Activated naive CD4-positive, alpha-beta T cell treated with anti-CD3 and anti-CD28 coated beads, Interleukin-2, amount 50 U/mL, for 24 hours (primary cell): ENCODE measurements at regions not wholly inside any gene's neighbourhood (a gene's known extent, or its start where the extent isn't known, plus 50 kb on each side); places are given as distances from the start of the nearest gene placed in this dataset.

ENCODE experiments used
- H3K27ac Mint-ChIP-seq: one replicate; pipeline ENCODE4 v1.8.0; 2021; ENCODE audit warnings: mild to moderate bottlenecking, mixed read lengths
- H3K27me3 Mint-ChIP-seq: one replicate; pipeline ENCODE4 v1.8.0; 2021; ENCODE audit warnings: mixed read lengths
- H3K36me3 Mint-ChIP-seq: one replicate; pipeline ENCODE4 v1.8.0; 2021; ENCODE audit warnings: mixed read lengths
- H3K4me1 Mint-ChIP-seq: one replicate; pipeline ENCODE4 v1.8.0; 2021; ENCODE audit warnings: mixed read lengths
- H3K4me3 Mint-ChIP-seq: one replicate; pipeline ENCODE4 v1.8.0; 2021; ENCODE audit warnings: mild to moderate bottlenecking, mixed read lengths
- H3K9me3 Mint-ChIP-seq: one replicate; pipeline ENCODE4 v1.8.0; 2021; ENCODE audit warnings: mixed read lengths

DNA sequence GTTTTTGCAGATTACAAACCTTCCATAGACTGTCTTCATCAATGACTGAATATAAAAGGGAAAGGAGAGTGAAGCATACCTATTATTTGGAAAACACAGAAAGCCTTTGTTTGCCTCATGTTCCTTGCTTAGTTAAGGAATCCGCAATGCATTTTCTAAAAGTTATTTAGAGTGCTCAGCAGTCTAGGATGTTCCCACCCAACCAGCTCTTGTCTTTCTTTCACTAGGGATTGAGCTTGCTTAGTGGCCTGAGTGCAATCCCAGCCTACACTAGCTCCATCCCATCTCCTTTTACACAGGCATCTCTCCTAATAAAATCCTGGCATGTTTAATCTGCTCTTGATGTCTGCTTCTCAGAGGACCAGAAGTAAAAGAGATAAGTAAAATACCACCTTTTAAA lies 850.5 kb upstream of the GJE1 start:
- Mint-ChIP-seq H3K27ac (no peak overlapping the region), H3K4me1 (no peaks in the 10 kb centered on the region), H3K36me3 (no peaks in the 10 kb centered on the region), H3K9me3 (no peaks in the 10 kb centered on the region), H3K4me3 (no peak overlapping the region), H3K27me3 (no peaks in the 10 kb centered on the region)

DNA sequence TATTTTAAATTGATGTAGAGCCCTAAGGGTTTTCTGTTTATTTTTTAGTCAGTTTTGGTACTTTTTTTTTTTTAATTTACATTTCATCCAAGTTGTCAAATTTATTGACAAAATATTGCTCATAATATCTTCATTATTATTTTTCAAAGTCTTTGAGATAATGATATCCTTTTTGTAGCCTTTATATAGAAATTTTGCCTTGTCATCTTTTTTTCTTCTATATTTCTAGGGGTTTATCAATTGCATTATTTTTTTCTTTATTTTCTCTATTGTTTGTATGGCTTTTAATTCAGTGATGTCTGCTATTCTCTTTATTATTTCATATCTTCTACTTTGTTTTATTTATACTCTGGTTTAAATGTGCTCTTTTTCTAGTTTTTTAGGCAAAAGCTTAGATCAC lies 863.0 kb upstream of the GJE1 start:
- Mint-ChIP-seq H3K27ac (no peak overlapping the region), H3K36me3 (no peaks in the 10 kb centered on the region), H3K9me3 (no peaks in the 10 kb centered on the region), H3K4me3 (no peak overlapping the region), H3K27me3 (no peaks in the 10 kb centered on the region), H3K4me1 (peaks cover 3% of the 10 kb centered on the region)

DNA sequence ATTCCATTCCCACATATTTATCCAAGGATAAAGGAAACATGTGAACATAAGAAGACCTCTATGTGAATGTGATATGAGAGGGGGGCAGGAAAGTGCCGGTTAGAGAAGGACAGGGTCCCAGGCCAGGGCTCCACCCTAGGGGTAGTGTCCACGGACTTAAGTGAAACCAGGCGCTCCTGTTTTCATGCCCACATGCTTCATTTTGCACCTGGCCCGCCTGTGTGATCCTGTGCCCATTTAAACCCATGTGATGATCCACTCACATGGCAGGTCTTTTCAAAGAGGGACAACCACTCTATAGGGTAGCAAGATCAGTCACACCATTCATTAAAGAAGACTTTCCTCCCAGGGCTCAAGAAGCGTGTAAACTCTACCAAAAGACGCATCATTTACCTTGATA lies 865.3 kb upstream of the GJE1 start:
- Mint-ChIP-seq H3K4me1 (peaks cover 3% of the 10 kb centered on the region), H3K9me3 (no peaks in the 10 kb centered on the region), H3K4me3 (no peak overlapping the region), H3K27me3 (no peaks in the 10 kb centered on the region), H3K36me3 (no peaks in the 10 kb centered on the region), H3K27ac (no peak overlapping the region)

DNA sequence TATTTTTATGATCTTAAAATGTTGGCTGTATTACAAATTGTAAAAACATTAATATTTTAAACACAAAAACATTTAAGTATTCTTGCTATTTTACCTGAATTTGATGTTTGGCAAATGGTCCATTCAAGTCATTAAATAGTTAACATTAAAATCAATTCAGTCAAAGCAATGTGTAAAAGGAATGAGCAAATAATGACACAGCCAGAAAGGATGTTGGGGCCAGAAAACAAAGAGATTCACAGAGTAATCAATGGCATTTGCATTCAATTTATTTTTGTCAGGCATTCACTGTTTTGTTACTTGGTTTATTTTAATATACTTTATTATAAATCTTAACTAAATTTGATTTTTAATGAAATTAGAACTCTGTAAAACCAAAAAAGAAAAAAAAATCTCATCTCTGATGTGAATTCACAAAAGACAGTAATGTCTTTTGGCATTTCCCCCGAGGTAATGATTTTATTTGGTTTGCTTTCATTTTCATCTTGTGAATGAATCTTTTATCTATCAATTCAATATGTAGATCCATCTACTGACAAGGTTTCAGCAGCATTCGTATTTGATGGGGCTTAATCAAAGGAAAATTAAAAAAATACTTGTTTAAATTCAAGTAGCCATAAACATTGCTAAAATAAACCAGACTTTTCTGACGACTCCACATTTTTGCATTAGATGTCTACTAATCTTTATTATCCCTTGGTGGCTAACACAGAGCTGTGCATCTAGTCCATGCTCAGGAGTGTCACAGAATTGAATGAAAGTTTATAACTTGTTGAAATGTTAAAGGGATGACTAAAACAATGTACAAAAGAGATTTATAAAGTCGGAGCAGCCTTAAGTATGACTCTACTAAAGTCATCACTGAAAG lies 866.7 kb upstream of the GJE1 start:
- H3K9me3 Mint-ChIP-seq, result no peaks in the 10 kb centered on the region
- H3K4me3 Mint-ChIP-seq, result no peak overlapping the region
- peaks cover 3% of the 10 kb centered on the region for H3K4me1 Mint-ChIP-seq
- H3K36me3 Mint-ChIP-seq, result no peaks in the 10 kb centered on the region
- H3K27ac Mint-ChIP-seq, result no peak overlapping the region
- H3K27me3 Mint-ChIP-seq, result no peaks in the 10 kb centered on the region

DNA sequence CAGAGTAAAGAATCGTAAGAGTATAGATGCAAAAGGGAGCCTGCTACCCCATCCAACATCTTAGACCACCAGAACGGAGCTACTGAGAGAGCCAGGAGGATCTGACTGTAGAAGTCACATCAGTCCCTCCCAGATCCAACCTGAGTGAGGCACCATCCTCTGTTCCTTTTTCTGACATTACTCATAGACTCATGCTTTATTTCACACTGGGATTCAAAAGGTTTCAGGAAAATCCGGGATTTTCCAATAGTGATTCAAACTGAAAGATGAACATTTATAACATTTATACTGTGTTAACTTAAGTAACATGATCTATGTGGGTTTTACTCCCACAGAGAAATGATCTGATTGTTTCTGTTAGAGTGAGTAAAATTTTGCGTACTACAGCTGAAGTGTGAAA lies 868.6 kb upstream of the GJE1 start:
- no peak overlapping the region for H3K4me3 Mint-ChIP-seq

DNA sequence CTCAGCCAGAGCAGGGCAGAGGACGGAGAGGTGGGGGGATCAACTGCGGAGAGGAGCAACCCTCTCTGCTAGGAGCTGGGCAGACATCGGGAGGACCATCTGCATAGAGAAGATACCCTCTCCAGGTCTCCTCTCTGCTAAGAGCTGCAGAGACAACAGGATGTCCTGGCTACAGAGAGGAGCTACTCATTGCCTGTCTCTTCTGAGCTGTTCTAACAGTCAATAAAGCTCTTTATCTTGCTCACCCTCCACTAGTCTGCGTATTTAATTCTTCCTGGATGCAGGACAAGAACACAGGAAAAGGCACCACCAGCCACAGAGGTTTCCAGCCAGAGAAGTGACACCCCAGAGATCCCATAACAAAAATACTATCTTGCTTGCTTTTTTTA lies 871.1 kb upstream of the GJE1 start:
- H3K36me3 Mint-ChIP-seq, result no peaks in the 10 kb centered on the region
- H3K27ac Mint-ChIP-seq, result no peak overlapping the region
- peaks cover 3% of the 10 kb centered on the region for H3K4me1 Mint-ChIP-seq
- no peak overlapping the region for H3K4me3 Mint-ChIP-seq
- no peaks in the 10 kb centered on the region for H3K9me3 Mint-ChIP-seq
- no peaks in the 10 kb centered on the region for H3K27me3 Mint-ChIP-seq

More for the DNA sequence above, 868.6 kb upstream of the GJE1 start:
- Mint-ChIP-seq H3K4me1 (peaks cover 3% of the 10 kb centered on the region), H3K27ac (no peak overlapping the region), H3K9me3 (no peaks in the 10 kb centered on the region), H3K27me3 (no peaks in the 10 kb centered on the region), H3K36me3 (no peaks in the 10 kb centered on the region)

GRCh38 chr6:141261016-141261671 lies 871.6 kb upstream of the GJE1 start:
- Mint-ChIP-seq H3K27me3 (no peaks in the 10 kb centered on the region), H3K9me3 (no peaks in the 10 kb centered on the region)

DNA sequence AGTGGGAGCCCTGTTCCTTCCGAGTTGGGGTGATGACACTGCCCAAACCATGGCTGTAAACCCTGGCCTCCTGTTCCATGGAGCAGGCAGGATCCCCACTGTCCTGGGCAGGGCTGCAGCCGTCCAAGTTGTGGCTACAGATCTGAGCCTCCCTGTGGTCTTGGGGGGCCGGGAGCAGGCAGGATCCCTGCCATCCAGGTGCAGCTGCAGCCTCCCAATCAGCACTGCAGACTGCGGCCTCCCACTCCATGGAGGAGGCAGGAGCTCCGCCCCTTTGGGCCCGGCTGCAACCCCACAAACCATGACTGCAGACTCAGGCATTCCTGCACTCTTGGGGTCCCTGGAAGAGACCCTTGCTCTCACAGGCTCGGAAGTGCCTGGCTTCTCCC lies 872.1 kb upstream of the GJE1 start:
- H3K36me3 Mint-ChIP-seq, result no peaks in the 10 kb centered on the region
- no peaks in the 10 kb centered on the region for H3K4me1 Mint-ChIP-seq
- H3K4me3 Mint-ChIP-seq, result no peak overlapping the region
- H3K27ac Mint-ChIP-seq, result no peak overlapping the region
- no peaks in the 10 kb centered on the region for H3K9me3 Mint-ChIP-seq
- no peaks in the 10 kb centered on the region for H3K27me3 Mint-ChIP-seq

More at GRCh38 chr6:141261016-141261671, 871.6 kb upstream of the GJE1 start:
- Mint-ChIP-seq H3K4me1 (peaks cover 1% of the 10 kb centered on the region), H3K36me3 (no peaks in the 10 kb centered on the region), H3K27ac (no peak overlapping the region), H3K4me3 (no peak overlapping the region)

DNA sequence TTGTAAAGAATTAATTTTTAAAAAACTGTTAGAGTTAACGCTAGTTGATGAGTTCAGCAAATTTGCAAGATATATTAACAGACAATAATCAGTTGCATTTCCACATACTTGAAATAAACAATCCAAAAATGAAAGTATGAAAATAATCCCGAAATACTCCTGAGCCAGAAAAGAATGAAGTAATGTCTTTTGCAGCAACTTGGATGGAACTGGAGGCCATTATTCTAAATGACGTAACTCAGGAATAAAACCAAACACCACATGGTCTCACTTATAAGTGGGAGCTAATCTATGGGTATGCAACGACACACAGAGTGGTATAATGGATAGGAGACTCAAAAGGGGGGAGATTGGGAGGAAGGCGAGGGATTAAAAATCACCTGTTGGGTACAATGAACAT lies 872.9 kb upstream of the GJE1 start:
- no peak overlapping the region for H3K27ac Mint-ChIP-seq
- H3K9me3 Mint-ChIP-seq, result no peaks in the 10 kb centered on the region
- H3K27me3 Mint-ChIP-seq, result no peaks in the 10 kb centered on the region
- no peaks in the 10 kb centered on the region for H3K4me1 Mint-ChIP-seq
- H3K36me3 Mint-ChIP-seq, result no peaks in the 10 kb centered on the region
- no peak overlapping the region for H3K4me3 Mint-ChIP-seq

- Mint-ChIP-seq H3K4me1 (no peaks in the 10 kb centered on the region), H3K4me3 (no peak overlapping the region), H3K27me3 (no peaks in the 10 kb centered on the region), H3K36me3 (no peaks in the 10 kb centered on the region), H3K27ac (no peak overlapping the region), H3K9me3 (no peaks in the 10 kb centered on the region)
Observed at GRCh38 chr6:141259091-141259490, 873.6 kb upstream of the GJE1 start.

GRCh38 chr6:141258516-141258915 lies 874.2 kb upstream of the GJE1 start:
- no peak overlapping the region for H3K27ac Mint-ChIP-seq
- H3K4me3 Mint-ChIP-seq, result no peak overlapping the region
- no peaks in the 10 kb centered on the region for H3K36me3 Mint-ChIP-seq
- no peaks in the 10 kb centered on the region for H3K27me3 Mint-ChIP-seq
- H3K9me3 Mint-ChIP-seq, result no peaks in the 10 kb centered on the region
- H3K4me1 Mint-ChIP-seq, result no peaks in the 10 kb centered on the region

- no peaks in the 10 kb centered on the region for H3K9me3 Mint-ChIP-seq
Observed at GRCh38 chr6:141254336-141254735, 878.4 kb upstream of the GJE1 start.

GRCh38 chr6:141252828-141253608 lies 879.7 kb upstream of the GJE1 start:
- Mint-ChIP-seq H3K27me3 (no peaks in the 10 kb centered on the region), H3K36me3 (no peaks in the 10 kb centered on the region), H3K9me3 (no peaks in the 10 kb centered on the region), H3K4me1 (peaks cover 4% of the 10 kb centered on the region), H3K4me3 (no peak overlapping the region), H3K27ac (no peak overlapping the region)

More at GRCh38 chr6:141254336-141254735, 878.4 kb upstream of the GJE1 start:
- H3K27ac Mint-ChIP-seq, result no peak overlapping the region
- H3K4me1 Mint-ChIP-seq, result peaks cover 4% of the 10 kb centered on the region
- no peaks in the 10 kb centered on the region for H3K27me3 Mint-ChIP-seq
- H3K4me3 Mint-ChIP-seq, result no peak overlapping the region
- no peaks in the 10 kb centered on the region for H3K36me3 Mint-ChIP-seq

DNA sequence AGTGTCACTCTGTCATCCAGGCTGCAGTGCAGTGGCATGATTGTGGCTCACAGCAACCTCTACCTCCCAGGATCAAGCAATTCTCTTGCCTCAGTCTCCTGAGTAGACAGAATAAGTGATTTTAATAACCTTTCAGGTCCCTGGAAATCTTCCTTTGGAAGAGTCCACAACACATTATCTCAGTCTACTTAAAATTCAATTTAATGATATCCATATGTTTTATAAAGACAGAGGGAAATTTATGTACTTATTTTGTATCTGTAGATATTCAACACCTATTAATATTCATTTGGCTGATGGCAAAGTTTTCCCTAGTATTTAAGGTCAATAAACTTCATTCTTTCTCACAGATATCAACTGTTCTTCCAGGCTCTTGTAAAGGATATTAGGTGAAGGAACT lies 881.4 kb upstream of the GJE1 start:
- H3K36me3 Mint-ChIP-seq, result no peaks in the 10 kb centered on the region
- H3K4me1 Mint-ChIP-seq, result peaks cover 4% of the 10 kb centered on the region
- no peak overlapping the region for H3K27ac Mint-ChIP-seq

GRCh38 chr6:141248021-141248799 lies 884.5 kb upstream of the GJE1 start:
- Mint-ChIP-seq H3K9me3 (no peaks in the 10 kb centered on the region), H3K4me3 (no peak overlapping the region)

More for the DNA sequence above, 881.4 kb upstream of the GJE1 start:
- H3K4me3 Mint-ChIP-seq, result no peak overlapping the region
- H3K9me3 Mint-ChIP-seq, result no peaks in the 10 kb centered on the region
- no peaks in the 10 kb centered on the region for H3K27me3 Mint-ChIP-seq

More at GRCh38 chr6:141248021-141248799, 884.5 kb upstream of the GJE1 start:
- no peaks in the 10 kb centered on the region for H3K27me3 Mint-ChIP-seq
- no peak overlapping the region for H3K27ac Mint-ChIP-seq
- H3K4me1 Mint-ChIP-seq, result peaks cover 1% of the 10 kb centered on the region
- no peaks in the 10 kb centered on the region for H3K36me3 Mint-ChIP-seq
